ENCODE measurements at regions not wholly inside any gene's neighbourhood (a gene's known extent, or its start where the extent isn't known, plus 50 kb on each side); places are given as distances from the start of the nearest gene placed in this dataset.

DNA sequence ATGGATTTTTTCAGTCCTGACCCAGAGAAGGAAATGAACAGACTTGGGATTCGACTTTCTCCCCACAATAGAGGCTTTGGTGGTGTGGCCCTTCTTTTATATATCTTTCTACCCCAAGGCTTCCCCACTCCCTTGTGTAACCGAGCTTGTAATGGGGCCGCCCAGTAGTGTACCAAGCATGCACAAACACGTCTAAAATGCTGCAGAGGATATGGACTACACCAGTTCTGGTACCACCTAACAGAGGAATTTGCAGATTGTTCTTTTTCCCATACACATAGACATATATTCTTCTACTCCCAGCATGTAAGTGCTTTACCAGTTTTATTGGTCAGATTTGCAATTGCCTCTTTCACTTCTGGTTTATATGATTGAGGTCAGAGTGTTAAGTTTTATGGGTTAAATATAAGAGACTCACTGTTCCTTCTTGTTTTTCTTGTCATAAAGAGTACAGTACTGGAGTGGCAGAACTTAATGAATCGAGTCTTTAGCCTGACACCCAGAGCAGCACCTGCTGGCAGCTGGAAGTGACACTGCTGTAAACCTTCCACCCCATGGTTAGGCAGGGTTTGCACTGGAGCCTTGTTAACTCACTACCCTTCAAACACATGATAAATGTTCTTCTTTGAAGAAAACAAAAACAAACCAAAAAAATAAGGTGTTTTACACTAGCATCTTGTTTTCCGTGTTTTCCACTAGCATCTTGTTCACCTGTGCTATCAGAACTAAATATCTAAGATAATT is 198.6 kb downstream of the PTPRC start:
- POLR2A ChIA-PET = no interaction called here
- Histone ChIP-seq H3K9me3 (ENCODE audit: low read length) (peaks cover 7% of the 10 kb centered on the region; the same call in 1 of the 2 replicates), H3K27me3 (ENCODE audit: control insufficient read depth in 1 of 2, insufficient read depth in 2 of 2, low read length in 2 of 2) (no peaks in the 10 kb centered on the region), H3K36me3 (replicated peaks in 1 of 2; ENCODE audit: control insufficient read depth in 1 of 2, insufficient read depth in 2 of 2, low read length in 2 of 2) (no peaks in the 10 kb centered on the region), H4K20me1 (ENCODE audit: insufficient read depth, low read length) (no peaks in the 10 kb centered on the region), H3K4me3 (replicated peaks in 1 of 3; ENCODE audit: insufficient read depth in 1 of 3, low read depth in 2 of 3, low read length in 3 of 3) (no peak overlapping the region), H3K27ac (ENCODE audit: extremely low read length, insufficient read depth, low read length) (no peak overlapping the region), H3K4me1 (ENCODE audit: insufficient read depth, low read length) (no peaks in the 10 kb centered on the region), H3K9ac (ENCODE audit: insufficient read depth, low read depth, low read length) (no peak overlapping the region), H2AFZ (ENCODE audit: low read length) (no peak overlapping the region), H3K79me2 (ENCODE audit: insufficient read depth, low read length) (no peaks in the 10 kb centered on the region), H3K4me2 (ENCODE audit: low read depth, low read length) (no peak overlapping the region)
- FAIRE-seq = no peak
- BruUV-seq (replicated peaks) = no TSS peak
- intact Hi-C loops (cut with micrococcal nuclease; ENCODE audit: unreplicated experiment) (no loop called here), in situ Hi-C loops (cut with HindIII; ENCODE audit: extremely low pct_ligation_motif_present, low pct_unique_long_range_greater_than_20kb) (no loop called here)
- no peak for DNase-seq (ENCODE audit: low spot score)
- WGBS (ENCODE audit: low lambda C conversion rate) = 14% methylated on average over 6 of the region's 6 CpGs
- ATAC-seq = no peak
- TF ChIP-seq ZKSCAN5 (CRISPR knock-in tag; IDR thresholded peaks at IDR 0.05) = no peak
- TF ChIP-seq PHF5A (CRISPR knock-in tag; IDR thresholded peaks at IDR 0.05; ENCODE audit: low read depth, unreplicated experiment) = no peak
- TF ChIP-seq CAMTA2 (CRISPR knock-in tag; IDR thresholded peaks at IDR 0.05; ENCODE audit: borderline replicate concordance) = no peak
- no peak for TF ChIP-seq MIER2 (CRISPR knock-in tag; IDR thresholded peaks at IDR 0.05)
- TF ChIP-seq, protein P1, sequence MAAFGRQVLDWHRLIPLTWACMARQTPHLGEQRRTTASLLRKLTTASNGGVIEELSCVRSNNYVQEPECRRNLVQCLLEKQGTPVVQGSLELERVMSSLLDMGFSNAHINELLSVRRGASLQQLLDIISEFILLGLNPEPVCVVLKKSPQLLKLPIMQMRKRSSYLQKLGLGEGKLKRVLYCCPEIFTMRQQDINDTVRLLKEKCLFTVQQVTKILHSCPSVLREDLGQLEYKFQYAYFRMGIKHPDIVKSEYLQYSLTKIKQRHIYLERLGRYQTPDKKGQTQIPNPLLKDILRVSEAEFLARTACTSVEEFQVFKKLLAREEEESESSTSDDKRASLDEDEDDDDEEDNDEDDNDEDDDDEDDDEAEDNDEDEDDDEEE (CRISPR knock-in tag; IDR thresholded peaks at IDR 0.05) = no peak
- TF ChIP-seq SKI (IDR thresholded peaks at IDR 0.05; ENCODE audit: partially characterized antibody) = no peak
- no peak for TF ChIP-seq TEAD3 (CRISPR knock-in tag; optimal IDR thresholded peaks at IDR 0.05; ENCODE audit: borderline replicate concordance)
- TF ChIP-seq TAF1 (CRISPR knock-in tag; IDR thresholded peaks at IDR 0.05) = no peak
- TF ChIP-seq ZNF841 (CRISPR knock-in tag; IDR thresholded peaks at IDR 0.05; ENCODE audit: borderline replicate concordance) = no peak
- TF ChIP-seq, protein P2, sequence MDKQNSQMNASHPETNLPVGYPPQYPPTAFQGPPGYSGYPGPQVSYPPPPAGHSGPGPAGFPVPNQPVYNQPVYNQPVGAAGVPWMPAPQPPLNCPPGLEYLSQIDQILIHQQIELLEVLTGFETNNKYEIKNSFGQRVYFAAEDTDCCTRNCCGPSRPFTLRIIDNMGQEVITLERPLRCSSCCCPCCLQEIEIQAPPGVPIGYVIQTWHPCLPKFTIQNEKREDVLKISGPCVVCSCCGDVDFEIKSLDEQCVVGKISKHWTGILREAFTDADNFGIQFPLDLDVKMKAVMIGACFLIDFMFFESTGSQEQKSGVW (CRISPR knock-in tag; IDR thresholded peaks at IDR 0.05; ENCODE audit: borderline replicate concordance) = no peak
- no peak for TF ChIP-seq ZNF768 (CRISPR knock-in tag; IDR thresholded peaks at IDR 0.05)
- no peak for TF ChIP-seq ZNF598 (CRISPR knock-in tag; IDR thresholded peaks at IDR 0.05; ENCODE audit: borderline replicate concordance)
- TF ChIP-seq, protein P3, sequence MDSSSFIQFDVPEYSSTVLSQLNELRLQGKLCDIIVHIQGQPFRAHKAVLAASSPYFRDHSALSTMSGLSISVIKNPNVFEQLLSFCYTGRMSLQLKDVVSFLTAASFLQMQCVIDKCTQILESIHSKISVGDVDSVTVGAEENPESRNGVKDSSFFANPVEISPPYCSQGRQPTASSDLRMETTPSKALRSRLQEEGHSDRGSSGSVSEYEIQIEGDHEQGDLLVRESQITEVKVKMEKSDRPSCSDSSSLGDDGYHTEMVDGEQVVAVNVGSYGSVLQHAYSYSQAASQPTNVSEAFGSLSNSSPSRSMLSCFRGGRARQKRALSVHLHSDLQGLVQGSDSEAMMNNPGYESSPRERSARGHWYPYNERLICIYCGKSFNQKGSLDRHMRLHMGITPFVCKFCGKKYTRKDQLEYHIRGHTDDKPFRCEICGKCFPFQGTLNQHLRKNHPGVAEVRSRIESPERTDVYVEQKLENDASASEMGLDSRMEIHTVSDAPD (CRISPR knock-in tag; IDR thresholded peaks at IDR 0.05) = no peak
- TF ChIP-seq, protein P4, sequence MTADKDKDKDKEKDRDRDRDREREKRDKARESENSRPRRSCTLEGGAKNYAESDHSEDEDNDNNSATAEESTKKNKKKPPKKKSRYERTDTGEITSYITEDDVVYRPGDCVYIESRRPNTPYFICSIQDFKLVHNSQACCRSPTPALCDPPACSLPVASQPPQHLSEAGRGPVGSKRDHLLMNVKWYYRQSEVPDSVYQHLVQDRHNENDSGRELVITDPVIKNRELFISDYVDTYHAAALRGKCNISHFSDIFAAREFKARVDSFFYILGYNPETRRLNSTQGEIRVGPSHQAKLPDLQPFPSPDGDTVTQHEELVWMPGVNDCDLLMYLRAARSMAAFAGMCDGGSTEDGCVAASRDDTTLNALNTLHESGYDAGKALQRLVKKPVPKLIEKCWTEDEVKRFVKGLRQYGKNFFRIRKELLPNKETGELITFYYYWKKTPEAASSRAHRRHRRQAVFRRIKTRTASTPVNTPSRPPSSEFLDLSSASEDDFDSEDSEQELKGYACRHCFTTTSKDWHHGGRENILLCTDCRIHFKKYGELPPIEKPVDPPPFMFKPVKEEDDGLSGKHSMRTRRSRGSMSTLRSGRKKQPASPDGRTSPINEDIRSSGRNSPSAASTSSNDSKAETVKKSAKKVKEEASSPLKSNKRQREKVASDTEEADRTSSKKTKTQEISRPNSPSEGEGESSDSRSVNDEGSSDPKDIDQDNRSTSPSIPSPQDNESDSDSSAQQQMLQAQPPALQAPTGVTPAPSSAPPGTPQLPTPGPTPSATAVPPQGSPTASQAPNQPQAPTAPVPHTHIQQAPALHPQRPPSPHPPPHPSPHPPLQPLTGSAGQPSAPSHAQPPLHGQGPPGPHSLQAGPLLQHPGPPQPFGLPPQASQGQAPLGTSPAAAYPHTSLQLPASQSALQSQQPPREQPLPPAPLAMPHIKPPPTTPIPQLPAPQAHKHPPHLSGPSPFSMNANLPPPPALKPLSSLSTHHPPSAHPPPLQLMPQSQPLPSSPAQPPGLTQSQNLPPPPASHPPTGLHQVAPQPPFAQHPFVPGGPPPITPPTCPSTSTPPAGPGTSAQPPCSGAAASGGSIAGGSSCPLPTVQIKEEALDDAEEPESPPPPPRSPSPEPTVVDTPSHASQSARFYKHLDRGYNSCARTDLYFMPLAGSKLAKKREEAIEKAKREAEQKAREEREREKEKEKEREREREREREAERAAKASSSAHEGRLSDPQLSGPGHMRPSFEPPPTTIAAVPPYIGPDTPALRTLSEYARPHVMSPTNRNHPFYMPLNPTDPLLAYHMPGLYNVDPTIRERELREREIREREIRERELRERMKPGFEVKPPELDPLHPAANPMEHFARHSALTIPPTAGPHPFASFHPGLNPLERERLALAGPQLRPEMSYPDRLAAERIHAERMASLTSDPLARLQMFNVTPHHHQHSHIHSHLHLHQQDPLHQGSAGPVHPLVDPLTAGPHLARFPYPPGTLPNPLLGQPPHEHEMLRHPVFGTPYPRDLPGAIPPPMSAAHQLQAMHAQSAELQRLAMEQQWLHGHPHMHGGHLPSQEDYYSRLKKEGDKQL (CRISPR knock-in tag; IDR thresholded peaks at IDR 0.05; ENCODE audit: low read depth) = no peak
- no peak for TF ChIP-seq RBM22 (optimal IDR thresholded peaks at IDR 0.05; ENCODE audit: low read length)
- TF ChIP-seq ZKSCAN8 (CRISPR knock-in tag; IDR thresholded peaks at IDR 0.05; ENCODE audit: borderline replicate concordance) = no peak
- TF ChIP-seq ZFP36L1 (CRISPR knock-in tag; IDR thresholded peaks at IDR 0.05) = no peak
- CTCF ChIA-PET (ENCODE audit: low intra/inter-chr PET ratio, low total read pairs) = no interaction called here
